GM21528 (cell line): ENCODE measurements at regions not wholly inside any gene's neighbourhood (a gene's known extent, or its start where the extent isn't known, plus 50 kb on each side); places are given as distances from the start of the nearest gene placed in this dataset.

Source experiments
- ATAC-seq: cut with Tn5 transposase; IDR thresholded peaks from one replicate; pipeline ENCODE4 v1.9.1; 2021; ENCODE audit warnings: mild to moderate bottlenecking, moderate library complexity; ENCODE audit not compliant: unreplicated experiment, low FRiP score

GRCh38 chr2:207399301-207399700 lies 130.5 kb upstream of the CREB1 start:
- no peak for ATAC-seq

GRCh38 chr2:207401338-207401737 lies 128.4 kb upstream of the CREB1 start:
- ATAC-seq = no peak

- ATAC-seq = no peak
These were observed 126.6 kb upstream of the CREB1 start for GRCh38 chr2:207403141-207403540.

GRCh38 chr2:207403950-207404349 lies 125.8 kb upstream of the CREB1 start:
- ATAC-seq = no peak

GRCh38 chr2:207405150-207405549 lies 124.6 kb upstream of the CREB1 start:
- ATAC-seq = no peak

GRCh38 chr2:207408086-207408794 lies 121.5 kb upstream of the CREB1 start:
- no peak for ATAC-seq

GRCh38 chr2:207409517-207409916 lies 120.2 kb upstream of the CREB1 start:
- ATAC-seq = no peak

GRCh38 chr2:207412787-207413310 lies 116.9 kb upstream of the CREB1 start:
- no peak for ATAC-seq

- no peak for ATAC-seq
These were observed 116.3 kb upstream of the CREB1 start for GRCh38 chr2:207413376-207413907.

- no peak for ATAC-seq
These were observed 113.7 kb upstream of the CREB1 start for GRCh38 chr2:207416111-207416510.

GRCh38 chr2:207416900-207417299 lies 112.9 kb upstream of the CREB1 start:
- ATAC-seq = no peak

- ATAC-seq = no peak
These were observed 112.5 kb upstream of the CREB1 start for GRCh38 chr2:207417301-207417718.

- no peak for ATAC-seq
These were observed 111.3 kb upstream of the CREB1 start for GRCh38 chr2:207418419-207418818.

- ATAC-seq = no peak
These were observed 110.4 kb upstream of the CREB1 start for GRCh38 chr2:207419331-207419730.

- no peak for ATAC-seq
These were observed 108.1 kb upstream of the CREB1 start for GRCh38 chr2:207421671-207422070.

- no peak for ATAC-seq
These were observed 107.4 kb upstream of the CREB1 start for GRCh38 chr2:207422380-207422779.

GRCh38 chr2:207423886-207424285 lies 105.9 kb upstream of the CREB1 start:
- peak; percentile 93 for ATAC-seq

GRCh38 chr2:207427986-207428385 lies 101.8 kb upstream of the CREB1 start:
- ATAC-seq = no peak

- ATAC-seq = no peak
These were observed 101.2 kb upstream of the CREB1 start for GRCh38 chr2:207428573-207428972.

GRCh38 chr2:207432453-207432852 lies 97.3 kb upstream of the CREB1 start:
- no peak for ATAC-seq

- ATAC-seq = no peak
These were observed 95.5 kb upstream of the CREB1 start for GRCh38 chr2:207434306-207434705.

GRCh38 chr2:207434899-207435465 lies 94.8 kb upstream of the CREB1 start:
- no peak for ATAC-seq
